HL-60 (cell line): ENCODE measurements at regions not wholly inside any gene's neighbourhood (a gene's known extent, or its start where the extent isn't known, plus 50 kb on each side); places are given as distances from the start of the nearest gene placed in this dataset.

Source experiments
- CTCF ChIP-seq: IDR thresholded peaks from one replicate; pipeline ENCODE4 v1.5.1; 2011; ENCODE audit warnings: low read length, control low read depth, inconsistent platforms; ENCODE audit not compliant: insufficient read depth
- GABPA ChIP-seq: IDR thresholded peaks from 2 replicates; pipeline ENCODE4 v1.6.1; 2012; ENCODE audit warnings: low read depth
- POLR2AphosphoS5 ChIP-seq: IDR thresholded peaks from 2 replicates; pipeline ENCODE4 v1.6.1; 2012; ENCODE audit warnings: low read depth
- REST ChIP-seq: IDR thresholded peaks from 2 replicates; pipeline ENCODE4 v1.6.1; 2012; ENCODE audit warnings: low read depth; ENCODE audit not compliant: insufficient replicate concordance
- SPI1 ChIP-seq: IDR thresholded peaks from 2 replicates; pipeline ENCODE4 v1.6.1; 2012; ENCODE audit warnings: low read depth, mild to moderate bottlenecking, borderline replicate concordance

- TF ChIP-seq CTCF (no peak), POLR2AphosphoS5 (no peak), REST (no peak), GABPA (no peak), SPI1 (no peak)
Observed at GRCh38 chr7:41795276-41795833, 92.5 kb upstream of the INHBA start.
